Smooth muscle cell (in vitro differentiated cells): ENCODE measurements at regions not wholly inside any gene's neighbourhood (a gene's known extent, or its start where the extent isn't known, plus 50 kb on each side); places are given as distances from the start of the nearest gene placed in this dataset.

Experiments
- DNase-seq: peaks from one replicate; lab custom pipeline; 2025; ENCODE audit not compliant: unreplicated experiment; lab: John Stamatoyannopoulos, UW
- H2AFZ ChIP-seq: fragments of 200-600 bp; sonication (generic); 2 replicates; pipeline ENCODE4 v1.6.0; 2016; ENCODE audit warnings: antibody characterized with exemption, low read depth, mild to moderate bottlenecking
- H3F3A ChIP-seq: fragments of 200-600 bp; sonication (generic); 2 replicates; pipeline ENCODE4 v1.6.0; 2017; ENCODE audit warnings: antibody characterized with exemption, low read depth
- H3K27ac ChIP-seq: fragments of 200-600 bp; sonication (generic); 2 replicates; pipeline ENCODE4 v1.5.1; 2016; ENCODE audit warnings: low read depth, mild to moderate bottlenecking
- H3K27me3 ChIP-seq: fragments of 200-600 bp; sonication (generic); 2 replicates; pipeline ENCODE4 v1.6.1; 2016; ENCODE audit warnings: low read depth, mild to moderate bottlenecking
- H3K36me3 ChIP-seq: fragments of 200-600 bp; sonication (generic); 2 replicates; pipeline ENCODE4 v1.5.1; 2016; ENCODE audit warnings: low read depth
- H3K4me1 ChIP-seq: fragments of 200-600 bp; sonication (generic); 2 replicates; pipeline ENCODE4 v1.5.1; 2016; ENCODE audit warnings: low read depth
- H3K4me2 ChIP-seq: fragments of 200-600 bp; sonication (generic); 2 replicates; pipeline ENCODE4 v1.6.0; 2016; ENCODE audit warnings: mild to moderate bottlenecking
- H3K4me3 ChIP-seq: fragments of 200-600 bp; sonication (generic); 2 replicates; pipeline ENCODE4 v1.5.1; 2016; ENCODE audit warnings: mild to moderate bottlenecking
- H3K79me2 ChIP-seq: fragments of 200-600 bp; sonication (generic); 2 replicates; pipeline ENCODE4 v1.6.0; 2016; ENCODE audit warnings: low read depth, mild to moderate bottlenecking
- H3K9ac ChIP-seq: fragments of 200-600 bp; sonication (generic); 2 replicates; pipeline ENCODE4 v1.6.0; 2016; ENCODE audit warnings: low read depth
- H3K9me3 ChIP-seq: fragments of 200-600 bp; sonication (generic); replicated peaks from 2 replicates; pipeline ENCODE4 v1.5.1; 2016; ENCODE audit warnings: low read depth
- H4K20me1 ChIP-seq: fragments of 200-600 bp; sonication (generic); 2 replicates; pipeline ENCODE4 v1.6.0; 2016; ENCODE audit warnings: low read depth
- WGBS: methylation state at CpG from one replicate; pipeline ENCODE4 v1.1.7; 2016; ENCODE audit warnings: low lambda C conversion rate; 5-methylcytosine and 5-hydroxymethylcytosine counted together
- TF ChIP-seq, protein P1 (sequence below): fragments of 200-600 bp; sonication (generic); IDR thresholded peaks from 2 replicates; pipeline ENCODE4 v1.5.1; 2017; ENCODE audit warnings: borderline replicate concordance, mild to moderate bottlenecking, antibody characterized with exemption; ENCODE audit not compliant: insufficient read depth, poor library complexity, severe bottlenecking

DNA sequence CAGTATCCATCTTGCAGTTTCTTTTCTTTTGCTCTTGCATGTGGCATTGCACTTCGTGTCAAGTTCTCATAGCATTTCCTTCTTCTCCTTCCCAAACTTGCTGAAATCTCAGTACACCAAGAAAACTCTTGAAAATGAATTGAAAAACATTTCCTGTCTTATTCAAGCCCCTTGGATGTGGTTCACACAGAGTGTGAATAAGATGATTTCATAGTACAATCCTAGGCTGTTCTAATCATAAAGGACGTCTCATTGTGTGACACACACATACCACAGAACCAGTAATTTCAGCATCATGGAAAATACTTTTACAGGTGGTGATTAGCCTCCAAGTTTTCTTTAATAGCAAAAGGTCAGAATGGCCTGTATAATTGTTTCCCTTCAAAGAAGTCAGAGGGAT, 121.6 kb upstream of the AADACL2 start:
- TF ChIP-seq, protein P1, sequence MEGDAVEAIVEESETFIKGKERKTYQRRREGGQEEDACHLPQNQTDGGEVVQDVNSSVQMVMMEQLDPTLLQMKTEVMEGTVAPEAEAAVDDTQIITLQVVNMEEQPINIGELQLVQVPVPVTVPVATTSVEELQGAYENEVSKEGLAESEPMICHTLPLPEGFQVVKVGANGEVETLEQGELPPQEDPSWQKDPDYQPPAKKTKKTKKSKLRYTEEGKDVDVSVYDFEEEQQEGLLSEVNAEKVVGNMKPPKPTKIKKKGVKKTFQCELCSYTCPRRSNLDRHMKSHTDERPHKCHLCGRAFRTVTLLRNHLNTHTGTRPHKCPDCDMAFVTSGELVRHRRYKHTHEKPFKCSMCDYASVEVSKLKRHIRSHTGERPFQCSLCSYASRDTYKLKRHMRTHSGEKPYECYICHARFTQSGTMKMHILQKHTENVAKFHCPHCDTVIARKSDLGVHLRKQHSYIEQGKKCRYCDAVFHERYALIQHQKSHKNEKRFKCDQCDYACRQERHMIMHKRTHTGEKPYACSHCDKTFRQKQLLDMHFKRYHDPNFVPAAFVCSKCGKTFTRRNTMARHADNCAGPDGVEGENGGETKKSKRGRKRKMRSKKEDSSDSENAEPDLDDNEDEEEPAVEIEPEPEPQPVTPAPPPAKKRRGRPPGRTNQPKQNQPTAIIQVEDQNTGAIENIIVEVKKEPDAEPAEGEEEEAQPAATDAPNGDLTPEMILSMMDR, result no peak
- Histone ChIP-seq H3K4me3 (no peak overlapping the region), H3K36me3 (no peaks in the 10 kb centered on the region), H3K9ac (no peak overlapping the region), H3K27ac (no peak overlapping the region), H3F3A (no peaks in the 10 kb centered on the region), H3K4me2 (no peak overlapping the region), H3K4me1 (no peaks in the 10 kb centered on the region), H3K27me3 (no peaks in the 10 kb centered on the region), H3K79me2 (no peaks in the 10 kb centered on the region), H4K20me1 (no peaks in the 10 kb centered on the region), H2AFZ (no peak overlapping the region), H3K9me3 (no peaks in the 10 kb centered on the region)
- WGBS, result 66% methylated on average over 2 of the region's 2 CpGs
- no peak for DNase-seq

DNA sequence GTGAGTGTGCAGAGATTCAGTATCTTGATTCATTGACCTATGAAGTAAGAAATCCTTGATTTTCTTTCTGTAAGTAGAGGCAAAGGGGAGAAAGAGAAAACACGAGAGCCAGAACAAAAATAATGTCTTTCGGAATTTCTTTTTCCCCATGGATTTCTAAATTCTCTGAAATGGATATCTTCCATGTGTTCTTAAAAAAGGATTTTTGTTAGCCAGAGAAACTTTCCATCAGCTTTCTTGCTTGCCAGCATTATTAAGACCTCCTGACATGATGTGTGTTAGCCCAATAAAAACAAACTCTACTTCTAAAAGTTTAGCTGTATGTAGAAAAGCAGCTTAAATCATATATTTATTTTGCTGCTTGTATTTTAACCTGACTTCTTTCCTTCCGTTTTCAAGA, 122.3 kb upstream of the AADACL2 start:
- Histone ChIP-seq H3K36me3 (no peaks in the 10 kb centered on the region), H4K20me1 (no peaks in the 10 kb centered on the region), H3K4me3 (no peak overlapping the region), H3K4me1 (no peaks in the 10 kb centered on the region), H3F3A (no peaks in the 10 kb centered on the region), H3K4me2 (no peak overlapping the region), H3K27ac (no peak overlapping the region), H3K27me3 (no peaks in the 10 kb centered on the region), H2AFZ (no peak overlapping the region), H3K9me3 (no peaks in the 10 kb centered on the region), H3K9ac (no peak overlapping the region), H3K79me2 (no peaks in the 10 kb centered on the region)
- WGBS, result 96% methylated on average over 3 of the region's 3 CpGs
- DNase-seq, result no peak
- TF ChIP-seq, protein P1, result no peak

DNA sequence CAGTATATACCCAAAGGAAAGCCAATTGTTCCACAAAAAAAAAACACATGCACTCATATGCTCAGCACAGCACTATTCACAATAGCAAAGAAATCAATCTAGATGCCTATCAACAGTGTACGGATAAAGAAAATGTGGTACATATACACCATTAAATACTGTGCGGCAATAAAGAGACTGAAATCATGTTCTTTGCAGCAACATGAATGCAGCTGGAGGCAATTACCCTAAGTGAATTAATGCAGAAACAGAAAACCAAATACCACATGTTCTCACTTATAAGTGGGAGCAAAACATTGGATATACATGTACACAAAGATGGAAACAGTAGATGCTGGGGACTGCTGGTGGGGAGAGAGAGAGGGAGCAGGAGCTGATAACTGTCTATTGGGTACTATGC, 124.2 kb upstream of the AADACL2 start:
- H3K4me1 ChIP-seq, result no peaks in the 10 kb centered on the region
- H3K27me3 ChIP-seq, result no peaks in the 10 kb centered on the region
- no peak overlapping the region for H3K4me3 ChIP-seq
- no peak overlapping the region for H3K4me2 ChIP-seq
- no peaks in the 10 kb centered on the region for H3F3A ChIP-seq
- H2AFZ ChIP-seq, result no peak overlapping the region
- H3K36me3 ChIP-seq, result no peaks in the 10 kb centered on the region
- H3K9ac ChIP-seq, result no peak overlapping the region
- H4K20me1 ChIP-seq, result no peaks in the 10 kb centered on the region
- WGBS, result 95% methylated on average over 2 of the region's 2 CpGs
- H3K9me3 ChIP-seq, result no peaks in the 10 kb centered on the region
- H3K27ac ChIP-seq, result no peak overlapping the region
- H3K79me2 ChIP-seq, result no peaks in the 10 kb centered on the region
- TF ChIP-seq, protein P1, result no peak
- no peak for DNase-seq

DNA sequence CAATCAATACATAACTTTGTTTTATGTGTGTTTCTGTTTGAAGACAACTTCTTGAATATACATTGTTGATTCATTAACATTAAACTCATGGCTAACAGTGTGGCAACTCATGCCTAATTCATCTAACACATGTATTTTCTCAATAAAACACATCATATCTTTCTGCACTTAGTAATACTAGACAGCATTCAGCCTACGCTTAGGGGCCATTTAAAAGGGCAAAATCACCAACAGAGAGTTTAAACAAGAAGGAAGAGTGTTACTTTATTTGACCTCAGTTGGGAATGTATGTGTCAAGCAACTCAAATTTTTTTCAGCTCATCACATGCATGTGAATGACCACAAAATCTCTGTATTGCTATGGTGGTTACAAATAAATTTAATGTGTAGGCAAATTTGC, 128.8 kb upstream of the AADACL2 start:
- 61% methylated on average over 1 of the region's 1 CpG for WGBS
- Histone ChIP-seq H3F3A (no peaks in the 10 kb centered on the region), H3K4me3 (no peak overlapping the region), H2AFZ (no peak overlapping the region), H3K4me1 (no peaks in the 10 kb centered on the region), H3K9me3 (no peaks in the 10 kb centered on the region), H3K36me3 (no peaks in the 10 kb centered on the region), H3K4me2 (no peak overlapping the region), H3K27ac (no peak overlapping the region), H3K9ac (no peak overlapping the region), H4K20me1 (no peaks in the 10 kb centered on the region), H3K27me3 (no peaks in the 10 kb centered on the region), H3K79me2 (no peaks in the 10 kb centered on the region)
- TF ChIP-seq, protein P1, result no peak
- DNase-seq, result no peak
